Myocyte (in vitro differentiated cells): ENCODE measurements at regions not wholly inside any gene's neighbourhood (a gene's known extent, or its start where the extent isn't known, plus 50 kb on each side); places are given as distances from the start of the nearest gene placed in this dataset.
A peak's percentile ranks its signal among the peaks of the same experiment; 100 is the strongest.

ENCODE experiments used
- DNase-seq: peaks from one replicate; pipeline ENCODE4 v3.0.0-alpha.2; 2012; ENCODE audit warnings: low read depth

GRCh38 chr10:8951440-8952089, 897.1 kb downstream of the GATA3 start:
- no peak for DNase-seq

DNA sequence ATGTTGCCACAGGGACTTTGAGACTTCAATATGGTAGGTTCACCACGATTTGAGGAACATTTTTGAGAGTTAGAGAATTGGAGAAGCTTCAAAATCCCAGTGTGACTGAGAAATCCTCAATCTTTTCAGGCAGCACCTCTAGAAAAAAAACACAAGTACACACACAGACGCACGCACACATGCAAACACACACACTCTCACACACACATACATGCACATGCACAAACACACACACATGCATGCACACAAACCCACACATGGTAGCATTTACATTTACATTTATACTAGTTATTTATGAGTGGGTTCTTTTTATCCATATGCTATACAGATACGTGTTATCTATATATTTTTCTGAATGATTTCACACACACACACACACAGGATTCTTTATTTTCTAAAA, 901.9 kb downstream of the GATA3 start:
- no peak for DNase-seq

- DNase-seq, result no peak
Measured at GRCh38 chr10:8962249-8962648, 907.8 kb downstream of the GATA3 start.

DNA sequence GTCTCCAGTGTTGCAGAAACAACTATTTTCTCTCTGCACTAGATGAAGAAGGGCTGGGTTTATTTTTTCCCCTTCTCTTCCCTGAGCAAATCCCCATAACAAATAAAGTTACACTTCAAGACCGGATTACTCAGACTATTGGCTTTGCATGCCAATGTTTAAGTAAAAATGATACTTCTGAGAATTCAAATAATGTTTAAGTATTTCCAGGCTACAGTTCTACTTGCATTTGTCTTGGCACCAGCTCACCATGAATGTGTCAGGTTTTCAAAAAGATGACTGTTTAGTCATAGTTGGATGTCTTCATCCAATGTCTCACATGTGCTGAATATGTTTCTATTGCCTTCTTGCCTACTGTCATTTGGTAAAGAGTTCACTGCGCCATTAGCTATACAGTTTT, 912.6 kb downstream of the GATA3 start:
- DNase-seq, result no peak

- DNase-seq, result no peak
Measured at GRCh38 chr10:8969853-8970252, 915.4 kb downstream of the GATA3 start.

GRCh38 chr10:8975535-8975934, 921.0 kb downstream of the GATA3 start:
- no peak for DNase-seq

- DNase-seq, result no peak
Measured at GRCh38 chr10:8978100-8978499, 923.6 kb downstream of the GATA3 start.

DNA sequence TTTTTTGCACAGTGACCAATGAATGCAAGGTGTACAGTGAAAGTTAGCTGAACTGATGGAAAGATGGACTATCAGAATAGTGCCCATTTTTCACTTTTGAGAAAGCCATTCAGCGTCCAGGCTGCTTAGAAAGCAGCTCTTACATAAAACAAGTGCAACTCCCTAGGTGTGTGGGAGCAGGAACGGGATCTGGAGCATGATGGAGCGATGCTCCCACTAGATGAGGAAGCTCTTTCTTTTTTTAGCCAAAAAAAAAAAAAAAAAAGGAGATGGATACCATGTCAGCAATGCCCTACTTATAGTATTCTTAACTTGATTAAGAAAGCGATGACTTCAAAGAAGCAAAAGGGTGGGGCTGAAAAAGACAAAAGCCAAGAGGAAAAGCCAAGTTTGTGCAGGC, 925.5 kb downstream of the GATA3 start:
- DNase-seq, result no peak

GRCh38 chr10:8981277-8981676, 926.8 kb downstream of the GATA3 start:
- no peak for DNase-seq

DNA sequence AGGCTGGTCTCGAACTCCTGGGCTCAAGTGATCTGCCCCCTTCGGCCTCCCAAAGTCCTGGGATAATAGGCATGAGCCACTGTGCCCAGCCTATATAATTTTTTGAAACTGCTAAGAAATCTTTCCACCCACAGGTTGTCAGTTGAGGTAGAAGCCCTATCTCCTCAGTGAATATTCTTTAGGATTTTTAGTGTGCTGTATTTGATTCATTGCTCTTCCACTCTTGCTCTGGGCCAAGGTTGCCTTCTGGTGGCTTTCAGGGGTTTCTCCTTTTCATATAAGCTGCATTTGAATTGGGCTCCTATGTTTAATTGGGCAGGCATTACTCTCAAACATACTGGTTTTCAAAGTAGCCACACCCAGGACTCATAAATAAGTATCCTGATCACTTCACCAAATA, 931.2 kb downstream of the GATA3 start:
- DNase-seq, result no peak

DNA sequence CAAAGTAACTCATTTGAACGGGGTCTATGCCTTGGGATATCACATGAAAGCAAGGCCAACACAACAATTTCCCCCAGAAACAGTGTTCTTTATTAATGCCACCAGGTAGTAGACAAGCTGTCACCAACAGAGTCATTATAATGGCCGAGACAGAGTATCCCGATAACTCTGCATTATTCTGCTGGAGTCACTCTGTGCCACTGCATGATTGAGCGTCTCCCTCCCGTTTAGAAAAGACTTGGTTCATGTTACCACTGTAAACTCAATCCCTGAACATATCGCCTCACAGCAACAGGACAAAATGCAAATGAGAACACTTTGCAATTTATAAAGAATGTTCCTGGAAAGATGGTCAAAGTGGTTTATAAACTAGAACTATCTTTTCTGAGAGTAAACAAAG, 932.5 kb downstream of the GATA3 start:
- DNase-seq, result no peak

GRCh38 chr10:8987712-8988111, 933.2 kb downstream of the GATA3 start:
- DNase-seq, result no peak

GRCh38 chr10:8990280-8990987, 935.9 kb downstream of the GATA3 start:
- no peak for DNase-seq

DNA sequence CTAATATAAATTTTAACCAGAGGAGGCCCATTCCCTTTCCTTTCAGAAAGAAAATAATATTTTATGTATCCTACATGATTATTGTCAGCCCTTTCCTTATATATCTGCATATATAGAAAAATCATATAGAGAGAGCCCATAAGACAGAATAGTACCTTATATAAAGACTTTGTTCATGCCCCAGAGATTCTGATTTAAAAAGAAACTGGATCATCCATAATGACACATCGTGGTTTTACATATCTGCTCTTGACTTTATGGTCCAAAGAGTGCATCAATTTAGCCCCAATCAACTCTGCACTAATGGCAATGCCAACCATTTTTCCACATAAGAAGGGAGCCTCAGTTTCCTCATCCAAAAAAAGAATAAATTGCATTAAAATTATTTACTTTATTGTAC, 937.5 kb downstream of the GATA3 start:
- no peak for DNase-seq

DNA sequence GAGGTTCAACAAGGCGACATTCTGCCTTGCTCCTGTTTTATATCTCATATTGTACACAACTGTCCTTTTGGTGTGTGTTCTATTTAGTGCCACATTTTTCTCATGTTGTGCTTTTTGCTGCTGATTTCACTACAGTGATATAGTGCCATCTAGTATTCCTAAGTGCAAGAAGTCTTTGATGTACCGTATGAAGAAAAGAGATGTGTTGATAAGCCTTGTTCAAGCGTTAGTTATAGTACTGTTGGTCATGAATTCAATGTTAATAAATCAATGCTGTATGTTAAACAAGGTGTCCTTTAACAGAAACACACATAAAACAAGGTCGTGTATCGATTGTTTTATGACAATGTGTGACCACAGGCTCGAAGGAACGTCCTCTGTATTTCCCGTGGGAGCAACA, 939.4 kb downstream of the GATA3 start:
- DNase-seq, result no peak

DNA sequence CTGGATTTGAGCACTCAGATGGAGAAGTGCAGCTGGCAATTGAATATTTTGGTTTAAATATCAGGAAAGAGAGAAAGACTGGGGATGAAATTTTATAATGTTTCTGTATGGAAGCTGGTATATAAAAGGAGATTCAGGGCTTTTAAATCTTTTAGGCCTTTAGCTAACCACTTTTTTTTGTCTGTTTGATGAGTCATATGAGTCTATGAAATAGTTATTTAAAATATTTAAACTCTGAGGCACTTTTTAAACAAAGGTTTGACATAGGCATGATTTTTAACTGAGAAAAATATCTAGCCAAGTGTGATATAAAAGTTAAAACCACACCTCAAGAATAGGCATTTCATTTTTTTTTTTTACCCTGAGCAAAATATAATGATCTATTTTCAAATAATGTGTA, 944.3 kb downstream of the GATA3 start:
- DNase-seq, result no peak

GRCh38 chr10:9003122-9003521, 948.6 kb downstream of the GATA3 start:
- DNase-seq, result no peak

DNA sequence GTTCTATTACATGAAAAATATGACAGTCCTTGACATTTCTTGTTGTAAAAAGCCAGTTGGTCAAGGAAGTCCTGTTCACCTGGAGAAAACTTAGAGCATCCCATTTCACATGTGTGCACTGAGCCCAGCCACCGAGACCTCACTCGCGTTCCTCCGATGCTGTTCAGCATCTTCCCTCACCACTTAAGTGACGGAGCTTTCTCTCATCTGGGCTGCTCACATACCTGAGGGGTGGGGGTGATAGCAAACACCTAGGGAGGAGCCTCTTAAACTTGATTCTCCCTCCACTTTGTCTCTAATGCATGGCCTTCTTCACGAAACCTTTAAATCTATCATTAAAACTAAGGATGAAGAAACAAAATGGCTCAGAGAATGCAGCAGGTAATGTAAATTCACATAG, 950.2 kb downstream of the GATA3 start:
- DNase-seq, result no peak

DNA sequence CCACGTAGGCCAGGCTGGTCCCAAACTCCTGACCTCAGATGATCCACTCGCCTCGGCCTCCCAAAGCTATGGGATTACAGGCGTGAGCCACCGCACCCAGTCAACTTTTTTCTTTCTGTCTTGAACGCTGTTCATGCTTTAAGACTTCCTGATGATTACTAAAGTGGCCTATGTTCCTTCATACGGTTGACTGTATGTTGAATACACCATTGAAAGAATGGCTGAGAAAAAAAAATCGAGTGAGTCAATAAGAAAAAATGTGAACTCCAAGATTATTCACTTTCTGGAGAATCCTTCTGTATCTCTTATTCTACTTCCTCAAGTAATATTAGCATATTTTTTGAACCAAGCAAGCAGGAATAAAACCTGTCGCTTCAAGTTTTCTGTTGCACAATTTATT, 955.0 kb downstream of the GATA3 start:
- DNase-seq, result no peak

GRCh38 chr10:9010093-9010492, 955.6 kb downstream of the GATA3 start:
- no peak for DNase-seq

DNA sequence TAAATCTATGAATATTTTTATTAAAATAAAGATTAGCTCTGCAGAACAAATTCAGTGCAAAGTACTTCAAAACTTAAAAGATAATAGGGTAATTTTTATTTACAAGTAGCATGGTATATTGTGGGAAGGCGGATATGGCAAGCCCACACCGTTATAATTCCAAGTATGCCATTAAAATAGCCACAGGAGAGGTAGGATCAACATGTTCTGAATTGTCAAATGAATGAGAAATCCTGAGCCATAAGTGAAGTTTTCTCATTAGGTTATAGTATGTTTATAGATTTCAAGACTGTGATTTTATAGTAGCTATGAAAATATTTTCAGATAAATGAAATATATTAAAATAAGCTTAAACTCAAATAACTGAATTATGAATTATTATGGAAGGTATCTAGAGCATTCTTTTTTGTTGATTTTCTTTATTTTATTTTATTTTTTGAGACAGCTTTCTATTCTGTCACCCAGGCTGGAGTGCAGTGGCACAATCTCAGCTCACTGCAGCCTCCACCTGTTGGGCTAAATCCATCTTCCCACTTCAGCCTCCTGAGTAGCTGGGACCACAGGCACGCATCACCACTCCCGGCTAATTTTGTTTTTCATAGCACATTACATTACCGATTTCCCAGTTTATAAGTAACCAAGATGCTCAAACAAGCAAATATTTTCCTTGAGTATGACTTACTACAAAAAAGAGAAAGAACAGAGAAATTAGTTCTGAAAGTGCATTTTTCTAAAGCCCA, 956.6 kb downstream of the GATA3 start:
- DNase-seq, result no peak

DNA sequence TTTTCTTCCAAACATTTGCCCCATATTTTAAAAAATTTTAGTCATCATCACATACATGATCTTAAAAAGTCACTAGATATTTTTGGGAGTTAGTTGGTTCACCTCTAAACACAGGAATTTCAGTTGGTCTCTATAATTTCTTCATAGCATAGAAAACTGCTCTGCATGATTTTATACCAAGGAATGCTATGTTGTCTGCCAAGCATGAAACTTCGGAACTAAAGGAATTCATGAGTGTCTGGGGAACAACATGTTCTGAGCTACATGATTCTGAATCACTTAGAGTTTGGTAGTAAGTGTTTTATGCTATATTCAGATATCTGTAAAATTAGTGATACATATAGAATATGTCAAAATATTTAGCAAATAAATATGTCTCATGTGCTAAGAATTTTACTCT, 957.8 kb downstream of the GATA3 start:
- peak; percentile 30 for DNase-seq

- no peak for DNase-seq
Measured at GRCh38 chr10:9015005-9015404, 960.5 kb downstream of the GATA3 start.
